ENCODE measurements at regions not wholly inside any gene's neighbourhood (a gene's known extent, or its start where the extent isn't known, plus 50 kb on each side); places are given as distances from the start of the nearest gene placed in this dataset.

- 44 to 48% (median 48%) methylated on average over 3 of the region's 3 CpGs for WGBS, 3 donors
- H3K27me3 ChIP-seq (ENCODE audit: insufficient read depth in 3 of 3, low read length in 2 of 3) = no peaks in the 10 kb centered on the region
- no peak overlapping the region for H3K27ac ChIP-seq
- no peak overlapping the region for H3K4me3 ChIP-seq
- H3K9me3 ChIP-seq = no peaks in the 10 kb centered on the region
- H3K4me1 ChIP-seq = no peaks in the 10 kb centered on the region
- no peak for ATAC-seq
- DNase-seq = no peak
- intact Hi-C loops (cut with DNase I) = no loop called here
- no peak for TF ChIP-seq CTCF (IDR thresholded peaks at IDR 0.05)
- no peaks in the 10 kb centered on the region for H3K36me3 ChIP-seq (ENCODE audit: insufficient read depth in 1 of 2, low read depth in 1 of 2)
These were observed 283.0 kb upstream of the FN1 start for GRCh38 chr2:215718890-215719289.

GRCh38 chr2:215718436-215718835, 282.6 kb upstream of the FN1 start:
- H3K9me3 ChIP-seq = no peaks in the 10 kb centered on the region
- H3K4me1 ChIP-seq = no peaks in the 10 kb centered on the region
- WGBS, 3 donors = 34 to 41% (median 41%) methylated on average over 2 of the region's 2 CpGs
- no peak for ATAC-seq
- intact Hi-C loops (cut with DNase I) = no loop called here
- no peak for TF ChIP-seq CTCF (IDR thresholded peaks at IDR 0.05)
- no peaks in the 10 kb centered on the region for H3K27me3 ChIP-seq (ENCODE audit: insufficient read depth in 3 of 3, low read length in 2 of 3)
- no peak for DNase-seq
- H3K36me3 ChIP-seq (ENCODE audit: insufficient read depth in 1 of 2, low read depth in 1 of 2) = no peaks in the 10 kb centered on the region
- no peak overlapping the region for H3K4me3 ChIP-seq
- no peak overlapping the region for H3K27ac ChIP-seq

GRCh38 chr2:215717501-215718381, 281.9 kb upstream of the FN1 start:
- DNase-seq = no peak
- no peaks in the 10 kb centered on the region for H3K27me3 ChIP-seq (ENCODE audit: insufficient read depth in 3 of 3, low read length in 2 of 3)
- H3K36me3 ChIP-seq (ENCODE audit: insufficient read depth in 1 of 2, low read depth in 1 of 2) = no peaks in the 10 kb centered on the region
- WGBS, 3 donors = 60 to 72% (median 65%) methylated on average over 11 of the region's 11 CpGs
- H3K4me1 ChIP-seq = no peaks in the 10 kb centered on the region
- peak overlapping the region; percentile 39 for H3K27ac ChIP-seq
- no peak overlapping the region for H3K4me3 ChIP-seq
- no peak for TF ChIP-seq CTCF (IDR thresholded peaks at IDR 0.05)
- H3K9me3 ChIP-seq = no peaks in the 10 kb centered on the region
- no peak for ATAC-seq
- intact Hi-C loops (cut with DNase I) = no loop called here

- H3K4me3 ChIP-seq = no peak overlapping the region
- H3K27ac ChIP-seq = no peak overlapping the region
- 92 to 95% (median 93%) methylated on average over 6 of the region's 6 CpGs for WGBS, 3 donors
- TF ChIP-seq CTCF (IDR thresholded peaks at IDR 0.05) = no peak
- H3K27me3 ChIP-seq (ENCODE audit: insufficient read depth in 3 of 3, low read length in 2 of 3) = no peaks in the 10 kb centered on the region
- DNase-seq (no peak), ATAC-seq (no peak)
- no peaks in the 10 kb centered on the region for H3K36me3 ChIP-seq (ENCODE audit: insufficient read depth in 1 of 2, low read depth in 1 of 2)
- intact Hi-C loops (cut with DNase I) = no loop called here
- H3K9me3 ChIP-seq = no peaks in the 10 kb centered on the region
- no peaks in the 10 kb centered on the region for H3K4me1 ChIP-seq
These were observed 281.1 kb upstream of the FN1 start for GRCh38 chr2:215716956-215717355.

Measured in psoas muscle (tissue), 7 donors.